ENCODE measurements at regions not wholly inside any gene's neighbourhood (a gene's known extent, or its start where the extent isn't known, plus 50 kb on each side); places are given as distances from the start of the nearest gene placed in this dataset.

DNA sequence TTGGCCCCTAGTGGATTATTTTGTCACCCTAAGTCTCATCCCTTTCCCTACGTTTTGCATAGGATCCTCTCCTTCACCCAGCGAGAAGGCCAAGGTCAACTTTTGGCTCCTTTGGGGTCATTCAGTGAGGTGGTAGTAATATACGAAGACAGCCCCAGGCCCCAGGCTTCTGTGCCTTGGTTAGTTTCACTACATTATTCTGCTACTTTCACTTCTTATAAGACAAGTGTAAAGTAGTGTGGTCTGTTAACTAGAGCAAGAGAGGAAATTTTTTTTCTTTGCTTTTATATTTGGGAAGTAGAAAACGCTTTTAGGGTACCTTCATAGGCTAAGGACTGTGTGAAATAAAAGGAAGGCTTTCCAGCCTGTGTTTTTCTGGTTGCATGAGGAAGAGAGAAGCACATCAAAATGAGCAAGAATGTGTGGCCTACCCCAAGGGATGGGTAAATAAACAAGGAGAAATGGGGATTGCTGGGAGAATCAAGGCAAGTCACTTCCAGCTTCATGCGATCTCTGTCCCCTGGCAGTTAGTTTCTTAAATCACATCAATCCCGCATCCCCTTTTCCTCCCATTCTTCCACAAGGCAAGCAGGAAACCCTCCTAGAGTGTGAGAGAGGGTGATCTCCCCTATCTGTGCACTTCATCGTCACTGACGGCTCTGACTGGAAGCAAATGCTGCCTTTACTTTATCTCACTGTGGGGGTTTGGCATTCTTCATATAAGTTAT, 677.0 kb upstream of the WWC1 start:
- DNase-seq (ENCODE audit: extremely low read depth, insufficient read length), result no peak
- TF ChIP-seq, protein P1, sequence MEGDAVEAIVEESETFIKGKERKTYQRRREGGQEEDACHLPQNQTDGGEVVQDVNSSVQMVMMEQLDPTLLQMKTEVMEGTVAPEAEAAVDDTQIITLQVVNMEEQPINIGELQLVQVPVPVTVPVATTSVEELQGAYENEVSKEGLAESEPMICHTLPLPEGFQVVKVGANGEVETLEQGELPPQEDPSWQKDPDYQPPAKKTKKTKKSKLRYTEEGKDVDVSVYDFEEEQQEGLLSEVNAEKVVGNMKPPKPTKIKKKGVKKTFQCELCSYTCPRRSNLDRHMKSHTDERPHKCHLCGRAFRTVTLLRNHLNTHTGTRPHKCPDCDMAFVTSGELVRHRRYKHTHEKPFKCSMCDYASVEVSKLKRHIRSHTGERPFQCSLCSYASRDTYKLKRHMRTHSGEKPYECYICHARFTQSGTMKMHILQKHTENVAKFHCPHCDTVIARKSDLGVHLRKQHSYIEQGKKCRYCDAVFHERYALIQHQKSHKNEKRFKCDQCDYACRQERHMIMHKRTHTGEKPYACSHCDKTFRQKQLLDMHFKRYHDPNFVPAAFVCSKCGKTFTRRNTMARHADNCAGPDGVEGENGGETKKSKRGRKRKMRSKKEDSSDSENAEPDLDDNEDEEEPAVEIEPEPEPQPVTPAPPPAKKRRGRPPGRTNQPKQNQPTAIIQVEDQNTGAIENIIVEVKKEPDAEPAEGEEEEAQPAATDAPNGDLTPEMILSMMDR (IDR thresholded peaks at IDR 0.05; ENCODE audit: insufficient read depth, low read length, poor library complexity, severe bottlenecking), result no peak

DNA sequence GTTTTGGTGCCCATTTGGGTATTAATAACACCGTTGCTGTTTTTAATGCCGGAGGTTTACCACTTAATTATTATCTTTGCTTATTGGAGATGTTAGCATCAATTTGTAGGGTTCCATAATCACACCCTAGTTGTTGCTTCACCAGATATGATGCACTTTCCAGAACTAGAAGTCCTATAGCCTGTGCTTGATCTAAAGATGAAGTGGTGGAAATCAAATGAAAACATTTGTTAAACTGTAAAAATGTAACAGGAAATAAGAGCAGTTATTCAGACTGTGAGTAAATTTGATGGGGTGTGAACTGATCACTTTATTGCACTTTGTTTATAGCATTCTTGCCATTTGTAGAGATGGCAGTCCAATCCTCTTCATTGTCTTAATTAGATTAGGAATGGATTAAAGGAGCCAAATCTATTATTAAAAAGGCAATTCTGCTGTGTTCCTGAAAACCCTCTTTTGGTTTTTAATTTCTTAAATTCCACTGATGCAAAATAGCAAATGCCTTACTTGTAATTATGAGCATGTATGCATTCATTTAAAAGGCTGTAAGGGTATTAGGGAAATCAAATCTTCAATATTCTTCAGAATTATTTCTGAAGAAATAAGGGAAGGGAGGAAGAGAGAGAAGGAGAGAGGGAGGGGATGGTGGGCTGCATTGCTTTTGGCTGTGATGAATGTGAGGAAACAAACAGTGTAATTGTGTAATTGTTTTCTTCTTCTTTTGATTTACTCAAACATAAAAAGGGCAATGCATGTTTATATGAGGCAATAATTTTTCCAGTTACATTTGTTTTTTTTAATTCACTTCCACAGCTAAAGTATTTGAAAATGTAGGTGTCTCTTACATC, 675.2 kb upstream of the WWC1 start:
- DNase-seq (ENCODE audit: extremely low read depth, insufficient read length), result no peak
- Histone ChIP-seq H3K4me3 (replicated peaks; ENCODE audit: low read depth, low read length) (no peak overlapping the region), H3K27me3 (replicated peaks; ENCODE audit: control insufficient read depth, insufficient read depth, low read length) (no peaks in the 10 kb centered on the region), H3K36me3 (ENCODE audit: control insufficient read depth, insufficient read depth, low read length) (no peaks in the 10 kb centered on the region)
- TF ChIP-seq, protein P1 (IDR thresholded peaks at IDR 0.05; ENCODE audit: insufficient read depth, low read length, poor library complexity, severe bottlenecking), result no peak

More for the DNA sequence above, 677.0 kb upstream of the WWC1 start:
- Histone ChIP-seq H3K27me3 (replicated peaks; ENCODE audit: control insufficient read depth, insufficient read depth, low read length) (no peaks in the 10 kb centered on the region), H3K4me3 (replicated peaks; ENCODE audit: low read depth, low read length) (no peak overlapping the region), H3K36me3 (ENCODE audit: control insufficient read depth, insufficient read depth, low read length) (no peaks in the 10 kb centered on the region)

DNA sequence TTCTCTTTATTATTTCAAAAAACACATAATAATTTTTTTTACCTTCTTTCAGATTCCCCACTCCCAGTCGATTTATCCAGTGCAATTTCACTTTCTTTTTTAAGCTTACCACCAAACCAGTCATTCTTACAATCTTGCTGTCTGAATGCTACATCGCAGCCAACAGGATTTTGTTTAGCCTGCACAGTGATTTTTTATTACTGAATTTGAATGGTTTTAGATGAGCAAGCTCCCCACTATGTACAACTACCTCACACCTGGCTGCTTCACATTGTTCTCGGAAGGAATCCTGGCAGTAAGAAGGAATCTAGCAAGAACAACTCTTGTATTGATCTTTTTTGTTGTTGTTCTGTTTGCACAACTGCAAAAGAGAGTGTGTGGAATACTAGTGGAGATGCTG, 668.1 kb upstream of the WWC1 start:
- TF ChIP-seq, protein P1 (IDR thresholded peaks at IDR 0.05; ENCODE audit: insufficient read depth, low read length, poor library complexity, severe bottlenecking), result no peak
- H3K36me3 ChIP-seq (ENCODE audit: control insufficient read depth, insufficient read depth, low read length), result no peaks in the 10 kb centered on the region
- no peak overlapping the region for H3K4me3 ChIP-seq (replicated peaks; ENCODE audit: low read depth, low read length)
- no peak for DNase-seq (ENCODE audit: extremely low read depth, insufficient read length)
- no peaks in the 10 kb centered on the region; the same call in none of the 2 replicates for H3K27me3 ChIP-seq (replicated peaks; ENCODE audit: control insufficient read depth, insufficient read depth, low read length)

DNA sequence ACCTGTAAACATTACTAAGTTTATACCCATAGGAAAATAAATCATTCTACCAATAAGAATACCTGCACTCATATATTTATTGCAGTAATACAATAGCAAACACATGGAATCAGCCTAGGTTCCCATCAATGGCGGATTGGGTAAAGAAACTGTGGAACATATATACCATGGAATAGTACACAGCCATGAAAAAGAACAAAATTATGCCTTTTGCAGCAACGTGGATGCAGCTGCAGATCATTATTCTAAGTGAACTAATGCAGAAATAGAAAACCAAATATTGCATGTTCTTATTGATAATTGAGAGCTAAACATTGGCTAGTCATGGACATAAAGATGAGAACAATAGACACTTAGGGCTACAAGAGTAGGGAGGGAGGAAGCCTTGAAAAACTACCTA, 667.4 kb upstream of the WWC1 start:
- no peak overlapping the region for H3K4me3 ChIP-seq (replicated peaks; ENCODE audit: low read depth, low read length)
- DNase-seq (ENCODE audit: extremely low read depth, insufficient read length), result no peak
- no peaks in the 10 kb centered on the region for H3K36me3 ChIP-seq (ENCODE audit: control insufficient read depth, insufficient read depth, low read length)
- no peaks in the 10 kb centered on the region; the same call in none of the 2 replicates for H3K27me3 ChIP-seq (replicated peaks; ENCODE audit: control insufficient read depth, insufficient read depth, low read length)
- TF ChIP-seq, protein P1 (IDR thresholded peaks at IDR 0.05; ENCODE audit: insufficient read depth, low read length, poor library complexity, severe bottlenecking), result no peak

DNA sequence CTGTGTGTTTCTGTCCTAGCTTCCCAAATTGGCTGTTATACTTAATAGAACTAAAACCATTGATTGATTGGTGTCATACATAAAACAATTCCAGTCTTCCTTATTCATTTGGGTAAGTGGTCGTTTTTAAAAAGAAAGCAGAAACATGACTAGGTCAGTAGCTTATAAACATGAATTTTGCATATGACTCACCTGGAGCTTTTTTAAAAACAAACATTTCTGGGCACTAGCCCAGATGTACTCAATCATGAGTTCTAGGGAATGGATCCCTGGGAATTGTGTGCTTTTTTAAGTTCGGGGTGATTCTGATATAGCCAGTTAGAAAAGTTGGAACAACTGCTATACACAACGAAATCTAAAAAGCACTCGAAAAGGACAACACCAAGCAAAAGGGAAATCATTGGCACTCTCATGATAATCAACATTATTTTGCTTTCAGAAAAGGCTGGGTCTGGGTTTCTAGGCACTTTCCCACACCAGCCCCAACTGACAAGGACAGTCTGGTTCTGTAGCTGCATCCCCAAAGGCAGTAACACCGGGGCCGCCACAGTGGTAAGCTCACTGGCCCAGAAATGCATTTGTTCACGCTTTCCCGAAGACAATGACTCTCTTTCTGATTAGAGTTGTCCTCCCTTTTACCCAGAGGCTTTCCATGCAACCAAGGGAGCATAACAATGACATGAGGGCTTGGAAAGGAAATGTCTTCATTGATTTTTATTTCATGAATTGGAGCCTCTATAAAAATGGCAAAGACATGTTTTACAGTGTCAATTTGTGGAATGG, 664.9 kb upstream of the WWC1 start:
- DNase-seq (ENCODE audit: extremely low read depth, insufficient read length), result no peak
- TF ChIP-seq, protein P1 (IDR thresholded peaks at IDR 0.05; ENCODE audit: insufficient read depth, low read length, poor library complexity, severe bottlenecking), result no peak
- no peaks in the 10 kb centered on the region; the same call in 1 of the 2 replicates for H3K27me3 ChIP-seq (replicated peaks; ENCODE audit: control insufficient read depth, insufficient read depth, low read length)

More for the DNA sequence above, 664.9 kb upstream of the WWC1 start:
- H3K4me3 ChIP-seq (replicated peaks; ENCODE audit: low read depth, low read length), result no peak overlapping the region
- no peaks in the 10 kb centered on the region for H3K36me3 ChIP-seq (ENCODE audit: control insufficient read depth, insufficient read depth, low read length)
